Mesendoderm (in vitro differentiated cells): ENCODE measurements at regions not wholly inside any gene's neighbourhood (a gene's known extent, or its start where the extent isn't known, plus 50 kb on each side); places are given as distances from the start of the nearest gene placed in this dataset.

ENCODE experiments used
- DNase-seq: peaks from one replicate; pipeline ENCODE4 v3.0.0; 2013
- H2AK5ac ChIP-seq: 2 replicates; pipeline ENCODE4 v1.6.1; 2013; ENCODE audit warnings: low read length, inconsistent platforms
- H2BK120ac ChIP-seq: 2 replicates; pipeline ENCODE4 v1.6.1; 2013; ENCODE audit warnings: low read depth, mild to moderate bottlenecking, low read length, moderate library complexity, mixed read lengths
- H2BK15ac ChIP-seq: replicated peaks from 2 replicates; pipeline ENCODE4 v1.6.1; 2013; ENCODE audit warnings: low read depth, mild to moderate bottlenecking, moderate library complexity
- H2BK5ac ChIP-seq: 2 replicates; pipeline ENCODE4 v1.6.1; 2013; ENCODE audit warnings: low read length, inconsistent platforms
- H3K18ac ChIP-seq: 2 replicates; pipeline ENCODE4 v1.6.1; 2013; ENCODE audit warnings: mild to moderate bottlenecking, low read length, mixed read lengths
- H3K23ac ChIP-seq: one replicate; pipeline ENCODE4 v1.6.1; 2013; ENCODE audit warnings: low read length
- H3K27ac ChIP-seq: 2 replicates; pipeline ENCODE4 v1.5.1; 2013; ENCODE audit warnings: low read depth, mild to moderate bottlenecking, inconsistent platforms, low read length, moderate library complexity
- H3K27me3 ChIP-seq: 2 replicates; pipeline ENCODE4 v1.6.1; 2013; ENCODE audit warnings: low read length, control low read depth, mild to moderate bottlenecking, inconsistent platforms; ENCODE audit not compliant: insufficient read depth, poor library complexity
- H3K36me3 ChIP-seq: 2 replicates; pipeline ENCODE4 v1.6.1; 2013; ENCODE audit warnings: low read length, inconsistent platforms; ENCODE audit not compliant: control insufficient read depth, insufficient read depth
- H3K4ac ChIP-seq: one replicate; pipeline ENCODE4 v1.6.1; 2013; ENCODE audit warnings: low read depth, mild to moderate bottlenecking, low read length, moderate library complexity
- H3K4me1 ChIP-seq: 2 replicates; pipeline ENCODE4 v1.6.1; 2013; ENCODE audit warnings: low read depth, low read length, inconsistent platforms; ENCODE audit not compliant: control insufficient read depth
- H3K4me2 ChIP-seq: 2 replicates; pipeline ENCODE4 v1.6.1; 2013; ENCODE audit warnings: low read length
- H3K4me3 ChIP-seq: 2 replicates; pipeline ENCODE4 v1.5.1; 2013; ENCODE audit warnings: mild to moderate bottlenecking, low read length
- H3K56ac ChIP-seq: one replicate; pipeline ENCODE4 v1.6.1; 2013; ENCODE audit warnings: low read length
- H3K79me1 ChIP-seq: 2 replicates; pipeline ENCODE4 v1.6.1; 2013; ENCODE audit warnings: low read length, inconsistent platforms
- H3K79me2 ChIP-seq: 2 replicates; pipeline ENCODE4 v1.6.1; 2013; ENCODE audit warnings: mild to moderate bottlenecking, low read length; ENCODE audit not compliant: control insufficient read depth, insufficient read depth
- H3K9ac ChIP-seq: 2 replicates; pipeline ENCODE4 v1.6.1; 2013; ENCODE audit warnings: low read length, inconsistent platforms
- H4K5ac ChIP-seq: one replicate; pipeline ENCODE4 v1.6.1; 2013; ENCODE audit warnings: low read length
- H4K8ac ChIP-seq: one replicate; pipeline ENCODE4 v1.6.1; 2013; ENCODE audit warnings: low read depth, mild to moderate bottlenecking, control low read depth, low read length, moderate library complexity
- WGBS: extraction: QIAGEN DNeasy Blood & Tissue Kit; methylation state at CpG from one replicate; pipeline ENCODE4 v1.1.7; 2013; ENCODE audit warnings: low lambda C conversion rate, missing lambda C conversion rate; ENCODE audit not compliant: insufficient coverage; ENCODE audit errors: extremely low coverage; 5-methylcytosine and 5-hydroxymethylcytosine counted together

GRCh38 chr7:17396692-17397091 lies 98.2 kb downstream of the AHR start:
- no peak overlapping the region for H2BK15ac ChIP-seq
- no peak overlapping the region for H3K56ac ChIP-seq
- DNase-seq: no peak
- no peak overlapping the region for H3K9ac ChIP-seq
- H3K36me3 ChIP-seq: no peaks in the 10 kb centered on the region
- H2BK120ac ChIP-seq: no peak overlapping the region
- no CpG with 5 or more reads among the region's 2 CpGs for WGBS
- H3K27ac ChIP-seq: no peak overlapping the region
- no peak overlapping the region for H2BK5ac ChIP-seq
- H3K79me2 ChIP-seq: no peaks in the 10 kb centered on the region
- H4K5ac ChIP-seq: no peak overlapping the region
- H3K4me2 ChIP-seq: no peak overlapping the region
- H3K18ac ChIP-seq: no peak overlapping the region
- no peak overlapping the region for H3K4ac ChIP-seq
- H3K27me3 ChIP-seq: no peaks in the 10 kb centered on the region
- H3K4me3 ChIP-seq: no peak overlapping the region
- no peak overlapping the region for H2AK5ac ChIP-seq
- H4K8ac ChIP-seq: no peak overlapping the region
- H3K23ac ChIP-seq: no peak overlapping the region
- no peaks in the 10 kb centered on the region for H3K79me1 ChIP-seq
- no peaks in the 10 kb centered on the region for H3K4me1 ChIP-seq

DNA sequence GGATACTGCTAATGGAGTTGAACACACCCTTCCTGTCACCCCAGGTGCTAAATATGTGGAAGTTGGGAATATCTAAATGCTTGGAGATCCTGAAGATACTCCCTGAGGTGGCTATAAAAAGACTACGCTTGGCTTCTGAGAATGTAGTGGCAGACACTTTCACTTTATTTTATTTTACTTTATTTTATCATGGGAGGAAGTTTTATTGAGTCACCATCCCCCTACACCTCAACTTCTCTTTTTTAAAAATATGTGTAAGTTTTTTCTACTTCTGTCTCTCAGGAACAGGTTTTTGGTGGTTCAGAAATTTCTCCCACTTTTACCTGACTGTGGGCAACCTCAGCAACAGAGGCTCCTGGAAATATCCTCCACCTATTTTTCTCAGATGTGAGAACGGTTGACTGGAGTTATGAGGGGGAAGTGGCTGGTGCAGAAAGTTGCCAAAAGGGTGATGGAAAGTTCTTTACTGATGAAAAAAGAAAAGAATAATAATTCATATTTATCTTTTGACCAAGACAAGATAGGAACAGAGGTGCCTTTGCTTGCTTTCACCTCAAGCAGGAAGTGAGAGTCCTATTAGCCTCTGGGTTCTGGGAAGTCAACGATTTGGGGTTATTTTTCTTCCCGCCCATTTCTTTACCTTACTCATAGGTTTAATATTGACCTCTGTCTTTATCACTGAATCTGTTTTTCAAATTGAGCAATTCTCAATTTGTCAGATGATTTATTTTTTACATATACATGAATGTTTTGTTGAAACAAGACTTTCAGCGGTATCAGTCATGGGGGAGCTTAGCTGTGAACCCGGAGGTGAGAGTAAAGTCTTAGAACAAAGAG lies 103.6 kb downstream of the AHR start:
- H3K27me3 ChIP-seq: no peaks in the 10 kb centered on the region
- H3K4me1 ChIP-seq: no peaks in the 10 kb centered on the region
- no peak overlapping the region for H3K4me3 ChIP-seq
- no peak overlapping the region for H3K23ac ChIP-seq
- no peak overlapping the region for H2BK120ac ChIP-seq
- no peak overlapping the region for H2BK15ac ChIP-seq
- H3K18ac ChIP-seq: no peak overlapping the region
- no peak overlapping the region for H3K4ac ChIP-seq
- H3K4me2 ChIP-seq: no peak overlapping the region
- DNase-seq: no peak
- H3K79me2 ChIP-seq: no peaks in the 10 kb centered on the region
- H3K27ac ChIP-seq: no peak overlapping the region
- no peaks in the 10 kb centered on the region for H3K79me1 ChIP-seq
- H4K5ac ChIP-seq: no peak overlapping the region
- no CpG with 5 or more reads among the region's 6 CpGs for WGBS
- H2AK5ac ChIP-seq: no peak overlapping the region
- no peak overlapping the region for H2BK5ac ChIP-seq
- no peaks in the 10 kb centered on the region for H3K36me3 ChIP-seq
- no peak overlapping the region for H3K9ac ChIP-seq
- H3K56ac ChIP-seq: no peak overlapping the region
- H4K8ac ChIP-seq: no peak overlapping the region

DNA sequence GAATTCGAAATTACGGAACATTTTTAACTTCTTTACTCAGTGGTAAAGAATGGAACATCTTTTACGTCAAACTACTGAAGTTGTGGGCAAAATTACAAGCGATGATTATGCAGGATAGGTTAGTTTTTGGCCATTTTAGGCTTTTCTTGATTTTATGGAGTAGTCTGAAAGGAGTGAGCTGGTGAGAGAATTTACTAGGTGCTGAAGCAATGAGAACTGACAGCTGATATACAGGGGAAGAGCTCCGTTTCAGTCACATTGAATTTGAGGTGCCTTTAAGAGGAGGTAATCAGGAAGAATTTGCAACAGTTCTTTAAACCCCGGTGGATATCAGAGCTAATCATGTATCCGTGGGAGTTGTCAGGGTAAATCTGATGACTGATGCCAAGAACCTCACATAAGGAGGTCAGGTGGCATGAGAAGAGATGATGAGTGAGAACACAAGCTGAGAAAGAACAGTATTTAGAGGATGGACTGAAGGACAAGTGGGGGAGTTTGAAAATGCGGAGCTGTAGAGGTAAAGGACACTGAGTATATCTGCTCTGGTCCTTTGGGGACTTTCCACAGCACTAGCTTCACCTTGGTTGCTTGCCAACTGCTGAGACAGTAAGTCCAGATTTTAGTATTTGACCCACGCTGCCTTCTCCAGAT lies 104.3 kb downstream of the AHR start:
- no peak overlapping the region for H3K23ac ChIP-seq
- H3K9ac ChIP-seq: no peak overlapping the region
- no peak overlapping the region for H4K5ac ChIP-seq
- H2BK15ac ChIP-seq: peak overlapping the region; percentile 36
- no peak overlapping the region for H4K8ac ChIP-seq
- WGBS: no CpG with 5 or more reads among the region's 9 CpGs
- H3K4ac ChIP-seq: no peak overlapping the region
- no peak overlapping the region for H3K4me3 ChIP-seq
- no peak overlapping the region for H3K27ac ChIP-seq
- H3K4me2 ChIP-seq: no peak overlapping the region
- no peak for DNase-seq
- no peaks in the 10 kb centered on the region for H3K4me1 ChIP-seq
- no peak overlapping the region for H2BK5ac ChIP-seq
- no peak overlapping the region for H2AK5ac ChIP-seq
- no peak overlapping the region for H3K18ac ChIP-seq
- no peak overlapping the region for H2BK120ac ChIP-seq
- no peaks in the 10 kb centered on the region for H3K36me3 ChIP-seq
- no peaks in the 10 kb centered on the region for H3K79me2 ChIP-seq
- no peaks in the 10 kb centered on the region for H3K79me1 ChIP-seq
- no peaks in the 10 kb centered on the region for H3K27me3 ChIP-seq
- H3K56ac ChIP-seq: no peak overlapping the region

DNA sequence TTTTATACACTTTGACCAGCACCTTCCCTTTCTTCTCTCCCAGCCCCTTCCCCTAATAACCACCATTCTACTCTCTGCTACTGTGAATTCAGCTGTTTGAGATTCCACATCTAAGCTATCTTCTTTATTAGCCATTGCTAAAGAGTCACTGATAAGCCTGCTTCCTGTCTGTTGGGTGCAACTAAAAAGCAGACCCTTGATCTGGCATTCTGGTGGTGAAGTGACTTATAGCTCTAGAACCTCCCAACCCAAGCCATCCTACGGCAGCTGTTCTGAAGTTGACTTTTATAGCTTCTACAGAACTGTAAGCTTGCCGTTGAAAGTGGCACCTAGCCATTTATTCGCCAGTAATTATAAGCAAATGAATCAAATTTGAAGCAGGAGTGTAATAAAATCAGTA lies 105.6 kb downstream of the AHR start:
- Histone ChIP-seq H3K9ac (no peak overlapping the region), H3K4me2 (no peak overlapping the region), H3K79me2 (no peaks in the 10 kb centered on the region), H3K4me3 (no peak overlapping the region), H2BK15ac (no peak overlapping the region), H2AK5ac (no peak overlapping the region), H3K79me1 (no peaks in the 10 kb centered on the region), H3K27me3 (no peaks in the 10 kb centered on the region), H3K4ac (no peak overlapping the region), H2BK120ac (no peak overlapping the region), H4K8ac (no peak overlapping the region), H4K5ac (no peak overlapping the region), H3K36me3 (no peaks in the 10 kb centered on the region), H3K27ac (no peak overlapping the region), H2BK5ac (no peak overlapping the region), H3K4me1 (no peaks in the 10 kb centered on the region), H3K23ac (no peak overlapping the region), H3K18ac (no peak overlapping the region), H3K56ac (no peak overlapping the region)
- WGBS: no CpG with 5 or more reads among the region's 3 CpGs
- DNase-seq: peak; percentile 56

DNA sequence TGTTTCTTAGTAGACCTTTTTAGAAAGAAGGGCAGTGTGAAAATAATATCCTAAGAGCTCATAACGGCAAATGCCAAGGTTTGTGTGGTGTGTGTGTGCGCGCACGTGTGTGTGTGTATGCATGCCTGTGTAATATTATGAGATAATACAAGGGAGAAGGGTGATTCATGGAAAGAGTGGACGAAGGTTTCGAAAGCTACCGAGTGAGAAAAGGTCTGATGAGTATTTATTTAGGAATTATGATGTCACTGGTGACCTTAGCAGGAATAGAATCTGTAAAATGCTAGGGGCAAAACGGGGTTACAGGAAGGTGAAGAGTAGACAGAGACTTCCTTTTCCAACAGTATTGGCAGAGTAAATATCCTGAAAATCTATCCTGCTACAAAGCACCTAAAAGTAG lies 107.3 kb downstream of the AHR start:
- no peak overlapping the region for H3K18ac ChIP-seq
- DNase-seq: no peak
- H3K79me1 ChIP-seq: no peaks in the 10 kb centered on the region
- no peaks in the 10 kb centered on the region for H3K4me1 ChIP-seq
- WGBS: no CpG with 5 or more reads among the region's 8 CpGs
- H3K36me3 ChIP-seq: no peaks in the 10 kb centered on the region
- no peak overlapping the region for H4K5ac ChIP-seq
- H3K4me3 ChIP-seq: no peak overlapping the region
- no peaks in the 10 kb centered on the region for H3K79me2 ChIP-seq
- H3K56ac ChIP-seq: no peak overlapping the region
- no peak overlapping the region for H2BK5ac ChIP-seq
- H2AK5ac ChIP-seq: no peak overlapping the region
- H3K4ac ChIP-seq: no peak overlapping the region
- no peak overlapping the region for H2BK15ac ChIP-seq
- H3K27me3 ChIP-seq: no peaks in the 10 kb centered on the region
- no peak overlapping the region for H3K4me2 ChIP-seq
- H3K27ac ChIP-seq: no peak overlapping the region
- no peak overlapping the region for H4K8ac ChIP-seq
- H3K9ac ChIP-seq: no peak overlapping the region
- H2BK120ac ChIP-seq: no peak overlapping the region
- no peak overlapping the region for H3K23ac ChIP-seq
